ELF-1 (cell line): ENCODE measurements at regions not wholly inside any gene's neighbourhood (a gene's known extent, or its start where the extent isn't known, plus 50 kb on each side); places are given as distances from the start of the nearest gene placed in this dataset.
"Not testable (repeated sequence)": the region's sequence is repeated elsewhere in the genome, so short reads cannot be mapped to it uniquely, and the experiment has no call there.

Experiments used
- DNase-seq: peaks from one replicate; pipeline ENCODE4 v3.0.0-alpha.2; 2016; ENCODE audit warnings: low read depth, low spot score

GRCh38 chr20:4635781-4636180, 50.5 kb upstream of the PRNP start:
- DNase-seq: no peak

- DNase-seq: no peak
Measured at GRCh38 chr20:4635342-4635741, 50.9 kb upstream of the PRNP start.

GRCh38 chr20:4633780-4634179, 52.5 kb upstream of the PRNP start:
- DNase-seq: no peak

GRCh38 chr20:4633379-4633778, 52.9 kb upstream of the PRNP start:
- DNase-seq: no peak

GRCh38 chr20:4632876-4633275, 53.4 kb upstream of the PRNP start:
- no peak for DNase-seq

GRCh38 chr20:4626228-4626627, 60.0 kb upstream of the PRNP start:
- no peak for DNase-seq

- DNase-seq: no peak
Measured at GRCh38 chr20:4625687-4626086, 60.6 kb upstream of the PRNP start.

GRCh38 chr20:4624675-4625336, 61.5 kb upstream of the PRNP start:
- peak; percentile 15 for DNase-seq

- not testable (repeated sequence) for DNase-seq
Measured at GRCh38 chr20:4619144-4619543, 67.1 kb upstream of the PRNP start.

GRCh38 chr20:4617484-4617883, 68.8 kb upstream of the PRNP start:
- DNase-seq: no peak

GRCh38 chr20:4617019-4617418, 69.2 kb upstream of the PRNP start:
- DNase-seq: no peak

GRCh38 chr20:4613718-4614620, 72.3 kb upstream of the PRNP start:
- peak; percentile 35 for DNase-seq

- no peak for DNase-seq
Measured at GRCh38 chr20:4613184-4613583, 73.1 kb upstream of the PRNP start.

- no peak for DNase-seq
Measured at GRCh38 chr20:4610871-4611270, 75.4 kb upstream of the PRNP start.

- no peak for DNase-seq
Measured at GRCh38 chr20:4609511-4609910, 76.7 kb upstream of the PRNP start.

- DNase-seq: no peak
Measured at GRCh38 chr20:4608861-4609260, 77.4 kb upstream of the PRNP start.

GRCh38 chr20:4607287-4607713, 79.0 kb upstream of the PRNP start:
- DNase-seq: peak; percentile 76

- DNase-seq: no peak
Measured at GRCh38 chr20:4606051-4606450, 80.2 kb upstream of the PRNP start.

- no peak for DNase-seq
Measured at GRCh38 chr20:4605166-4605565, 81.1 kb upstream of the PRNP start.

GRCh38 chr20:4604580-4604979, 81.7 kb upstream of the PRNP start:
- DNase-seq: no peak

- no peak for DNase-seq
Measured at GRCh38 chr20:4603724-4604123, 82.5 kb upstream of the PRNP start.

GRCh38 chr20:4602297-4602631, 84.0 kb upstream of the PRNP start:
- DNase-seq: no peak

GRCh38 chr20:4601630-4602296, 84.5 kb upstream of the PRNP start:
- no peak for DNase-seq
